Mesenchymal stem cell (in vitro differentiated cells and primary cell): ENCODE measurements at regions not wholly inside any gene's neighbourhood (a gene's known extent, or its start where the extent isn't known, plus 50 kb on each side); places are given as distances from the start of the nearest gene placed in this dataset. TPM values are rescaled to one million over a fixed set of nuclear protein-coding genes. Genes with fewer than 3 reads are reported as not detected.

ENCODE experiments used
- DNase-seq: peaks from one replicate; pipeline ENCODE4 v3.0.0-alpha.2; 2013
- H2AFZ ChIP-seq: one replicate; pipeline ENCODE4 v1.6.1; 2013; ENCODE audit warnings: low read depth, mild to moderate bottlenecking, control low read depth, inconsistent platforms, low read length, moderate library complexity
- H2AK5ac ChIP-seq: 2 replicates; pipeline ENCODE4 v1.6.1; 2013; ENCODE audit warnings: low read length, moderate library complexity, mild to moderate bottlenecking, inconsistent platforms; ENCODE audit not compliant: severe bottlenecking
- H2BK120ac ChIP-seq: one replicate; pipeline ENCODE4 v1.6.1; 2013; ENCODE audit warnings: low read depth, mild to moderate bottlenecking, inconsistent platforms, low read length, moderate library complexity
- H2BK12ac ChIP-seq, 2 experiments: one replicate each; pipeline ENCODE4 v1.6.1; 2013; ENCODE audit warnings: inconsistent platforms in 2 of 2, low read length in 2 of 2, mild to moderate bottlenecking in 2 of 2, moderate library complexity in 2 of 2, control low read depth in 1 of 2
- H2BK15ac ChIP-seq: one replicate; pipeline ENCODE4 v1.6.1; 2013; ENCODE audit warnings: mild to moderate bottlenecking, low read depth, inconsistent platforms; ENCODE audit not compliant: poor library complexity, severe bottlenecking
- H2BK5ac ChIP-seq: 2 replicates; pipeline ENCODE4 v1.6.1; 2013; ENCODE audit warnings: low read depth, mild to moderate bottlenecking, low read length, control low read depth, inconsistent platforms; ENCODE audit not compliant: poor library complexity, severe bottlenecking
- H3K14ac ChIP-seq, 2 experiments: one replicate each; pipeline ENCODE4 v1.6.1; 2013; ENCODE audit warnings: inconsistent platforms in 2 of 2, low read length in 2 of 2, control low read depth in 1 of 2, mild to moderate bottlenecking in 1 of 2, moderate library complexity in 1 of 2
- H3K18ac ChIP-seq, 2 experiments: one replicate each; pipeline ENCODE4 v1.6.1; 2013; ENCODE audit warnings: inconsistent platforms in 2 of 2, low read length in 2 of 2, control low read depth in 1 of 2, low read depth in 1 of 2, mild to moderate bottlenecking in 1 of 2
- H3K23ac ChIP-seq, 2 experiments: one replicate each; pipeline ENCODE4 v1.6.1; 2013; ENCODE audit warnings: inconsistent platforms in 2 of 2, low read length in 2 of 2, mild to moderate bottlenecking in 2 of 2, moderate library complexity in 2 of 2, control low read depth in 1 of 2
- H3K27ac ChIP-seq: 2 replicates; pipeline ENCODE4 v1.5.1; 2013; ENCODE audit warnings: mild to moderate bottlenecking, moderate library complexity, low read length, control low read depth, inconsistent platforms; ENCODE audit not compliant: poor library complexity, severe bottlenecking
- H3K27me3 ChIP-seq, 2 experiments: 2 replicates each; pipeline versions ENCODE4 v1.6.1 to v1.7.0; 2013; ENCODE audit warnings: low read length in 2 of 2, mild to moderate bottlenecking in 2 of 2, moderate library complexity in 2 of 2, control low read depth in 1 of 2, inconsistent platforms in 1 of 2; ENCODE audit not compliant: control insufficient read depth in 1 of 2, insufficient read depth in 1 of 2
- H3K36me3 ChIP-seq, 2 experiments: 2 replicates each; pipeline versions ENCODE4 v1.6.1 to v1.7.0; 2013; ENCODE audit warnings: low read length in 2 of 2, control low read depth in 1 of 2, inconsistent platforms in 1 of 2, low read depth in 1 of 2, mild to moderate bottlenecking in 1 of 2; ENCODE audit not compliant: insufficient read depth in 2 of 2, control insufficient read depth in 1 of 2
- H3K4ac ChIP-seq, 2 experiments: one replicate each; pipeline ENCODE4 v1.6.1; 2013; ENCODE audit warnings: inconsistent platforms in 2 of 2, low read length in 2 of 2, mild to moderate bottlenecking in 2 of 2, moderate library complexity in 2 of 2, control low read depth in 1 of 2, low read depth in 1 of 2
- H3K4me1 ChIP-seq: 2 replicates; pipeline ENCODE4 v1.6.1; 2013; ENCODE audit warnings: low read depth, low read length, control low read depth; ENCODE audit not compliant: control insufficient read depth, insufficient read depth
- H3K4me2 ChIP-seq: 2 replicates; pipeline ENCODE4 v1.6.1; 2013; ENCODE audit warnings: low read length, mild to moderate bottlenecking, inconsistent platforms; ENCODE audit not compliant: poor library complexity, severe bottlenecking
- H3K4me3 ChIP-seq, 2 experiments: 2 replicates each; pipeline versions ENCODE4 v1.5.1 to v1.7.0; 2013; ENCODE audit warnings: low read length in 2 of 2, mild to moderate bottlenecking in 2 of 2, control low read depth in 1 of 2, low read depth in 1 of 2; ENCODE audit not compliant: insufficient read depth in 1 of 2
- H3K79me1 ChIP-seq: replicated peaks from 2 replicates; pipeline ENCODE4 v1.6.1; 2013; ENCODE audit warnings: mild to moderate bottlenecking, control low read depth, low read length, inconsistent platforms; ENCODE audit not compliant: poor library complexity, severe bottlenecking
- H3K9ac ChIP-seq: 2 replicates; pipeline ENCODE4 v1.7.0; 2013; ENCODE audit warnings: mild to moderate bottlenecking, low read length, moderate library complexity
- H3K9me3 ChIP-seq: 2 replicates; pipeline ENCODE4 v1.7.0; 2013; ENCODE audit warnings: mild to moderate bottlenecking, low read length; ENCODE audit not compliant: control insufficient read depth
- H4K8ac ChIP-seq: one replicate; pipeline ENCODE4 v1.6.1; 2013; ENCODE audit warnings: inconsistent platforms, mild to moderate bottlenecking, low read length, moderate library complexity
- H4K91ac ChIP-seq: one replicate; pipeline ENCODE4 v1.6.1; 2013; ENCODE audit warnings: mild to moderate bottlenecking, low read length, inconsistent platforms
- WGBS: methylation state at CpG from one replicate; pipeline ENCODE4 v1.1.7; 2013; ENCODE audit warnings: mixed read lengths; 5-methylcytosine and 5-hydroxymethylcytosine counted together
- small RNA-seq: library from polyadenylated mRNA; stranded (forward); fragments of <200 nt; extraction: miRNeasy Mini kit (QIAGEN cat#:217004); gene quantifications from one replicate; pipeline ENCODE3, GENCODE V24; 2013; ENCODE audit warnings: low read depth

DNA sequence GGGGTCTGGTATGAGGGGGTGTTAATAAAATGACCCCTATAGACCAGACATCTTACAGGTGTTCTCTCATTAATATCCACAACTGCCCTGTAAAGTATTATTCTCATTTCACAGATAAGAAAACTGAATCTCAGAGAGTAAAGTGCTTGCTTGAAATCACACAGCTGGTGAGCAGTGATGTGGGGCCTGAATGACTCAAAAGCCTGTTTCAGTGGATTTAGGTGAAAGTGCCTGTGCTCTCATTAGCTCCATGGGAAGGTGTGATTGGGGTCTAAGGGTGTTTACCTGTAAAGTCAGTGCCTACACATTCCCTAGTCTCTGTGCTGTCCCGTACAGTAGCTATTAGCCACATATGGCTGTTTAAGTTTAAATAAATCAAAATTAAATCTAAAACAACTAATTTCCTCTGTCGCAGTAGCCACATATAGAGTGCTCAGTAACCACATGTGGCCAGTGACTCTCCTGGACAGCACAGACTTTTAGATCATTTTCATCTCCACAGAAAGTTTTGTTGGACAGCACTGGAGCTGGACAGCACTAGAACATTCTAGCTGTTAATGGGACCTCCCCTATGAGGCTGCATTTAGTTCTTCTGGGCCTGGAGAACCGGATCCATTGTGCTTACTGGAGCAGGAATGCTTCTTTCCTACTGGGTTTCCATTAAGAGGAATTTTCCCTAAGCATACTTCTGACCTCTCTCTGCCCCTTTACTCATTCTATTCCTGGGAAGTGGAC lies 52.5 kb upstream of the SEMA6A start:
- Histone ChIP-seq H3K79me1 (no peaks in the 10 kb centered on the region), H3K23ac (no peak overlapping the region), H3K14ac (no peak overlapping the region), H3K4me2 (no peak overlapping the region), H2BK5ac (no peak overlapping the region), H3K36me3 (no peaks in the 10 kb centered on the region), H2AFZ (no peak overlapping the region), H3K18ac (no peak overlapping the region), H2BK120ac (no peak overlapping the region), H2AK5ac (no peak overlapping the region), H3K27me3 (peaks cover 0 to 3% of the 10 kb centered on the region in 2 experiments), H4K91ac (no peak overlapping the region), H3K9me3 (no peaks in the 10 kb centered on the region), H3K9ac (peak overlapping the region; percentile 79), H4K8ac (no peak overlapping the region), H2BK12ac (no peak overlapping the region), H3K4ac (no peak overlapping the region), H3K27ac (no peak overlapping the region), H3K4me3 (peak overlapping the region in 1 of 2 experiments; percentile 65), H2BK15ac (no peak overlapping the region), H3K4me1 (peaks cover 1% of the 10 kb centered on the region)
- WGBS: over 99% methylated on average over 2 of the region's 3 CpGs
- no peak for DNase-seq

DNA sequence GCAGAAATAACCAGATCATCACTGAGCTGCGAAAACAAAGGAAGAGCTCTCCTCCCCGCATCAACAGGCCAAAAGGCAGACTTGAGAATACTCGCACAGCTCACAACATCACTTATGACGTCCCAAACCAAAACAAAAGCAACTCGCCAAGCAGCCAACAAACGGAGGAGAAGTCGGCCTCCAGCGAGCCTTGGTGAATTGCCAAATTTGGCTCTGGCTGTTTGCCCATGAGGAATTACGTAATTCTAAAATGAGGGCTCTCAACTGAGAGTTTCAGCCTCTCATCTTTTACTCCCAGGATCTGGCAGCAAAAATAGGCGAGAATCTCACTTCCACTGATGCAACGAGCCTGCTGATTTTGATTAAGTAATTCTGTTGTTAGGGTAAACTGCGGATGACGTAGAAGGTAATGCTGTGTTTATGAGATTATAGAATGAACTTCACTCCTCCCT lies 51.7 kb upstream of the SEMA6A start:
- Histone ChIP-seq H3K27ac (no peak overlapping the region), H3K4ac (no peak overlapping the region), H2AFZ (no peak overlapping the region), H4K8ac (no peak overlapping the region), H2AK5ac (no peak overlapping the region), H3K79me1 (no peaks in the 10 kb centered on the region), H3K23ac (no peak overlapping the region), H3K18ac (no peak overlapping the region), H2BK12ac (no peak overlapping the region), H3K27me3 (peaks cover 0 to 3% of the 10 kb centered on the region in 2 experiments), H3K4me3 (peak overlapping the region in 1 of 2 experiments; percentile 65), H2BK120ac (no peak overlapping the region), H3K9ac (peak overlapping the region; percentile 79), H3K14ac (no peak overlapping the region), H2BK15ac (no peak overlapping the region), H3K4me2 (no peak overlapping the region), H3K36me3 (no peaks in the 10 kb centered on the region), H3K9me3 (no peaks in the 10 kb centered on the region), H3K4me1 (peaks cover 1% of the 10 kb centered on the region), H4K91ac (no peak overlapping the region), H2BK5ac (no peak overlapping the region)
- 90% methylated on average over 9 of the region's 13 CpGs for WGBS
- DNase-seq: peak; percentile 30

Small RNA genes lying in the stretch of these regions (small RNA-seq; reads per million reads assigned to genes)
- gene AC093534.1 (not detected), gene RNU7-34P (not detected)
